ENCODE measurements at regions not wholly inside any gene's neighbourhood (a gene's known extent, or its start where the extent isn't known, plus 50 kb on each side); places are given as distances from the start of the nearest gene placed in this dataset.

- DNase-seq (ENCODE audit: low spot score) = no peak
- no peaks in the 10 kb centered on the region for H3K4me1 Mint-ChIP-seq (ENCODE audit: low read depth)
- H3K27me3 Mint-ChIP-seq (ENCODE audit: low read depth) = no peaks in the 10 kb centered on the region
- no peak overlapping the region for H3K27ac Mint-ChIP-seq (ENCODE audit: unreplicated experiment)
- no peaks in the 10 kb centered on the region for H3K36me3 Mint-ChIP-seq (ENCODE audit: low read depth)
- TF ChIP-seq, protein P1, sequence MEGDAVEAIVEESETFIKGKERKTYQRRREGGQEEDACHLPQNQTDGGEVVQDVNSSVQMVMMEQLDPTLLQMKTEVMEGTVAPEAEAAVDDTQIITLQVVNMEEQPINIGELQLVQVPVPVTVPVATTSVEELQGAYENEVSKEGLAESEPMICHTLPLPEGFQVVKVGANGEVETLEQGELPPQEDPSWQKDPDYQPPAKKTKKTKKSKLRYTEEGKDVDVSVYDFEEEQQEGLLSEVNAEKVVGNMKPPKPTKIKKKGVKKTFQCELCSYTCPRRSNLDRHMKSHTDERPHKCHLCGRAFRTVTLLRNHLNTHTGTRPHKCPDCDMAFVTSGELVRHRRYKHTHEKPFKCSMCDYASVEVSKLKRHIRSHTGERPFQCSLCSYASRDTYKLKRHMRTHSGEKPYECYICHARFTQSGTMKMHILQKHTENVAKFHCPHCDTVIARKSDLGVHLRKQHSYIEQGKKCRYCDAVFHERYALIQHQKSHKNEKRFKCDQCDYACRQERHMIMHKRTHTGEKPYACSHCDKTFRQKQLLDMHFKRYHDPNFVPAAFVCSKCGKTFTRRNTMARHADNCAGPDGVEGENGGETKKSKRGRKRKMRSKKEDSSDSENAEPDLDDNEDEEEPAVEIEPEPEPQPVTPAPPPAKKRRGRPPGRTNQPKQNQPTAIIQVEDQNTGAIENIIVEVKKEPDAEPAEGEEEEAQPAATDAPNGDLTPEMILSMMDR (IDR thresholded peaks at IDR 0.05) = no peak
- H3K9me3 Mint-ChIP-seq (ENCODE audit: low read depth) = peaks cover 4% of the 10 kb centered on the region
- no peak overlapping the region for H3K4me3 Mint-ChIP-seq (ENCODE audit: unreplicated experiment)
Measured at GRCh38 chr5:118314931-118315330, 673.4 kb downstream of the DTWD2 start.

- H3K36me3 Mint-ChIP-seq (ENCODE audit: low read depth) = no peaks in the 10 kb centered on the region
- H3K9me3 Mint-ChIP-seq (ENCODE audit: low read depth) = no peaks in the 10 kb centered on the region
Measured at GRCh38 chr5:118311103-118311819, 677.1 kb downstream of the DTWD2 start.

DNA sequence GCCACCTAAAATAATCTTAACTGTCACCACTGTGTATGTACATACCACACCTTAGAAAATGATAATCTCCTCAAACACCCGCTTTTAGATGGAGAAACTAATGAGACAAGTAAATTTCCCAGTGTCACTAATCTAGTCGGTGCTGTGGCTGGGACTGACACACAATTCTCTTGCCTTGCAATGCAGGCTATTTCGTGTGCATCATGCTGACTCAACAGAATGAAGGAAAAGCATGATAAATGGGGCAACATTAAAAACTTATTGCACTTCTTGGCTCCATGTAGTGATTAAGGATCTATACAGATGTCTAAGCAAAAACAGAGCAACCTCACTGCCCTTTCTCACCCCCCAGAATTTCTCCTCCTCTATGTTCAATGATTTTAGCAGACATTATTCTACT is 677.9 kb downstream of the DTWD2 start:
- H3K36me3 Mint-ChIP-seq (ENCODE audit: low read depth) = no peaks in the 10 kb centered on the region
- TF ChIP-seq, protein P1 (IDR thresholded peaks at IDR 0.05) = no peak
- H3K27me3 Mint-ChIP-seq (ENCODE audit: low read depth) = no peaks in the 10 kb centered on the region
- H3K4me1 Mint-ChIP-seq (ENCODE audit: low read depth) = no peaks in the 10 kb centered on the region
- DNase-seq (ENCODE audit: low spot score) = no peak
- H3K4me3 Mint-ChIP-seq (ENCODE audit: unreplicated experiment) = no peak overlapping the region
- H3K9me3 Mint-ChIP-seq (ENCODE audit: low read depth) = no peaks in the 10 kb centered on the region
- no peak overlapping the region for H3K27ac Mint-ChIP-seq (ENCODE audit: unreplicated experiment)

More at GRCh38 chr5:118311103-118311819, 677.1 kb downstream of the DTWD2 start:
- Mint-ChIP-seq H3K4me3 (ENCODE audit: unreplicated experiment) (no peak overlapping the region), H3K27me3 (ENCODE audit: low read depth) (no peaks in the 10 kb centered on the region), H3K4me1 (ENCODE audit: low read depth) (no peaks in the 10 kb centered on the region), H3K27ac (ENCODE audit: unreplicated experiment) (no peak overlapping the region)
- TF ChIP-seq, protein P1 (IDR thresholded peaks at IDR 0.05) = no peak
- no peak for DNase-seq (ENCODE audit: low spot score)

GRCh38 chr5:118303296-118303695 is 685.1 kb downstream of the DTWD2 start:
- H3K4me1 Mint-ChIP-seq (ENCODE audit: low read depth) = no peaks in the 10 kb centered on the region
- H3K27me3 Mint-ChIP-seq (ENCODE audit: low read depth) = peaks cover 3% of the 10 kb centered on the region
- no peaks in the 10 kb centered on the region for H3K36me3 Mint-ChIP-seq (ENCODE audit: low read depth)
- no peak for DNase-seq (ENCODE audit: low spot score)
- H3K27ac Mint-ChIP-seq (ENCODE audit: unreplicated experiment) = no peak overlapping the region
- TF ChIP-seq, protein P1 (IDR thresholded peaks at IDR 0.05) = no peak
- no peaks in the 10 kb centered on the region for H3K9me3 Mint-ChIP-seq (ENCODE audit: low read depth)
- H3K4me3 Mint-ChIP-seq (ENCODE audit: unreplicated experiment) = no peak overlapping the region

DNA sequence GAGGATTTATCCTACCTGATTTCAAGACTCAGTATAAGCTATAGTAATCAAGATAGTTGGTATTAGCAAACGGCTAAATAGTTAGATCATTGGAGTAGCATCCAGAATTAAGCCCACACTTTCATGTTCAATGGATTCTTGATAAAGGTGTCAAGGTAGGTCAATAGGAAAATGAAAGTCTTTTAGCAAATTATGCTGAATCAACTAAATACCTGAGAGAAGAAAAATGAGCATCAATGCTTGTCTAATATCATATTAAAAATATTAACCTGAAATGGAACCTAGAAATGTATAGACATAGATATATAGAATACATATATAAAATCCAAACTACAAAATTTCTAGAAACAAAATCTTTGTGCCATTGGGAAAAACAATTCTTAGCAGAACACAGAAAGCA is 685.6 kb downstream of the DTWD2 start:
- no peak overlapping the region for H3K27ac Mint-ChIP-seq (ENCODE audit: unreplicated experiment)
- no peak overlapping the region for H3K4me3 Mint-ChIP-seq (ENCODE audit: unreplicated experiment)
- TF ChIP-seq, protein P1 (IDR thresholded peaks at IDR 0.05) = no peak

More for the DNA sequence above, 685.6 kb downstream of the DTWD2 start:
- Mint-ChIP-seq H3K27me3 (ENCODE audit: low read depth) (peaks cover 3% of the 10 kb centered on the region), H3K4me1 (ENCODE audit: low read depth) (no peaks in the 10 kb centered on the region), H3K36me3 (ENCODE audit: low read depth) (no peaks in the 10 kb centered on the region), H3K9me3 (ENCODE audit: low read depth) (no peaks in the 10 kb centered on the region)
- DNase-seq (ENCODE audit: low spot score) = no peak
